Esophagus muscularis mucosa (tissue), 4 donors: ENCODE measurements at regions not wholly inside any gene's neighbourhood (a gene's known extent, or its start where the extent isn't known, plus 50 kb on each side); places are given as distances from the start of the nearest gene placed in this dataset.

Source experiments
- DNase-seq: peaks from one replicate; pipeline ENCODE4 v3.0.0-alpha.2; 2017; ENCODE audit errors: extremely low spot score
- H3K27ac ChIP-seq, 4 donors: fragments of 200-600 bp; sonication (generic); replicated peaks in 1 of 4; 1 replicate in 3 of 4; 2 replicates in 1 of 4; pipeline ENCODE4 v1.5.1; 2016 to 2019; ENCODE audit warnings: mild to moderate bottlenecking in 1 of 4
- H3K27me3 ChIP-seq, 4 donors: fragments of 200-600 bp; sonication (generic); one replicate each; pipeline versions ENCODE4 v1.5.1 to v1.6.0; 2016 to 2019
- H3K36me3 ChIP-seq, 4 donors: fragments of 200-600 bp; sonication (generic); one replicate each; pipeline ENCODE4 v1.5.1; 2016 to 2019
- H3K4me1 ChIP-seq, 4 donors: fragments of 200-600 bp; sonication (generic); one replicate each; pipeline ENCODE4 v1.5.1; 2016 to 2019
- H3K4me3 ChIP-seq, 4 donors: fragments of 200-600 bp; sonication (generic); 1 replicate in 2 of 4; 2 replicates in 2 of 4; pipeline ENCODE4 v1.5.1; 2016 to 2019; ENCODE audit warnings: mild to moderate bottlenecking in 4 of 4, moderate library complexity in 1 of 4
- H3K9me3 ChIP-seq, 4 donors: fragments of 200-600 bp; sonication (generic); 1 replicate in 3 of 4; 2 replicates in 1 of 4; pipeline ENCODE4 v1.5.1; 2016 to 2019
- EP300 ChIP-seq: sonication (generic); formaldehyde crosslinking; IDR thresholded peaks from one replicate; pipeline ENCODE4 v1.6.1; 2017; ENCODE audit warnings: antibody characterized with exemption
- POLR2A ChIP-seq: fragments of 450-650 bp; IDR thresholded peaks from one replicate; pipeline ENCODE4 v1.6.1; 2017; ENCODE audit warnings: antibody characterized with exemption, moderate library complexity, mild to moderate bottlenecking, low read depth
- POLR2AphosphoS5 ChIP-seq, 2 donors: sonication (generic); formaldehyde crosslinking; IDR thresholded peaks; one replicate each; pipeline ENCODE4 v1.6.1; 2017; ENCODE audit warnings: antibody characterized with exemption in 2 of 2
- WGBS: methylation state at CpG from one replicate; pipeline ENCODE4 v1.1.5; 2018; 5-methylcytosine and 5-hydroxymethylcytosine counted together
- intact Hi-C: fragments of 100-400 bp; cut with DNase I; formaldehyde crosslinking; loops from one replicate; pipeline ENCODE4 v1.15.1; 2023
- TF ChIP-seq, protein P1 (sequence below), 3 experiments: fragments of 200-600 bp in 2 of 3; fragments of 450-650 bp in 1 of 3; sonication (generic) in 2 of 3; IDR thresholded peaks; one replicate each; pipeline ENCODE4 v1.5.1; 2017 to 2019; ENCODE audit warnings: antibody characterized with exemption in 3 of 3, mild to moderate bottlenecking in 2 of 3, moderate library complexity in 1 of 3

DNA sequence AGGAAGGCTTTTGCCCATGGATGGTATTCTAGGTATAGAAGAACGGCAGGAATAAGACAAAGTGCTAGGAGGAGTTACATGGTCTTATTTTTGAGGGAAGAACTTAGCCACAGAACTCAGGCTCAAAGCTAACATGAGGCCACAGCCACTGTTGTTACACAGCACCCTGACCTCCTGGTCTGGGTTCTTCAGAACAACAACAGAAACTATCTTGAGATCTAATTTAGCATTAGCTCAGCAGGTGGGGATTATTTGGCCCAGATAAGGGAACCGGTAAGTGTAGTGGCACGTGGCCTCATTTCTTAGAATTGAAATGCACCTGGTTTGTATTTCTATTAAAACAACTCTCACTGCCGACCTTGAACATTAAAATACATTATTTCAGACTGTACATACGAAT, 1168.7 kb upstream of the SEMA6A start:
- Histone ChIP-seq H3K27ac (no peak overlapping the region), H3K36me3 (no peaks in the 10 kb centered on the region), H3K4me1 (peaks cover 0 to 3% (median 0%) of the 10 kb centered on the region in 4 donors), H3K4me3 (no peak overlapping the region), H3K27me3 (no peaks in the 10 kb centered on the region), H3K9me3 (no peaks in the 10 kb centered on the region)
- intact Hi-C loops: no loop called here
- DNase-seq: no peak
- TF ChIP-seq, protein P1, sequence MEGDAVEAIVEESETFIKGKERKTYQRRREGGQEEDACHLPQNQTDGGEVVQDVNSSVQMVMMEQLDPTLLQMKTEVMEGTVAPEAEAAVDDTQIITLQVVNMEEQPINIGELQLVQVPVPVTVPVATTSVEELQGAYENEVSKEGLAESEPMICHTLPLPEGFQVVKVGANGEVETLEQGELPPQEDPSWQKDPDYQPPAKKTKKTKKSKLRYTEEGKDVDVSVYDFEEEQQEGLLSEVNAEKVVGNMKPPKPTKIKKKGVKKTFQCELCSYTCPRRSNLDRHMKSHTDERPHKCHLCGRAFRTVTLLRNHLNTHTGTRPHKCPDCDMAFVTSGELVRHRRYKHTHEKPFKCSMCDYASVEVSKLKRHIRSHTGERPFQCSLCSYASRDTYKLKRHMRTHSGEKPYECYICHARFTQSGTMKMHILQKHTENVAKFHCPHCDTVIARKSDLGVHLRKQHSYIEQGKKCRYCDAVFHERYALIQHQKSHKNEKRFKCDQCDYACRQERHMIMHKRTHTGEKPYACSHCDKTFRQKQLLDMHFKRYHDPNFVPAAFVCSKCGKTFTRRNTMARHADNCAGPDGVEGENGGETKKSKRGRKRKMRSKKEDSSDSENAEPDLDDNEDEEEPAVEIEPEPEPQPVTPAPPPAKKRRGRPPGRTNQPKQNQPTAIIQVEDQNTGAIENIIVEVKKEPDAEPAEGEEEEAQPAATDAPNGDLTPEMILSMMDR (IDR thresholded peaks at IDR 0.05): no peak
- TF ChIP-seq POLR2A (no peak), EP300 (no peak), POLR2AphosphoS5 (IDR thresholded peaks at IDR 0.05) (no peak)
- 89% methylated on average over 5 of the region's 5 CpGs for WGBS

DNA sequence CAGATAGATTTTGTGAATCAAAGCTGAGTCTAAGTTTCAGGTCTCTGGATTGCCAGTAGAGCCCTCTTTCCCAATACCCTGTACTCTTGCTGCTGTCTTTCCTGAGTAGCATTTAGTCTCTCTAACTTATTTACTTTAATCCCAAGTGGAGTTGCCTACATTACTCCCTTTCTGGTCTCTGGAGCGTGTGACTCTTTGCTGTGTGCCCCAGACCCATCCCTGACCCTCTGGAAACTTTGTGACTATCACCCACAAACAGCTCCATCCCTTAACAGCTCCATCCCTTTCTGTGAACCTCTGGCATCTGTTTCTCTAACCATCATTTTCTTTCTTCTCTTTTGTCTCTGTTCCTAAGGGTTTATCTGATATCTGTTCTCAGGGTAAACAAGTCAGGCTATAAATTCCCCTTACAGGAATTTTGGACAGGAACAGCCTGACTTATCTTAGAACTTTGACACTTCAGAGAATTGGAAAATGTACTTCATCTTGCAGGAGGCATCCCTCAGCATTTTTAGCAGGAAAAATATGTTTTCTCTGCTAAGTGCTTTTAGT, 1167.1 kb upstream of the SEMA6A start:
- H3K9me3 ChIP-seq: no peaks in the 10 kb centered on the region
- H3K4me1 ChIP-seq: peaks cover 0 to 3% (median 0%) of the 10 kb centered on the region in 4 donors
- no peak overlapping the region for H3K4me3 ChIP-seq
- WGBS: 83% methylated on average over 1 of the region's 1 CpG
- intact Hi-C loops: no loop called here
- DNase-seq: no peak
- H3K27ac ChIP-seq: no peak overlapping the region
- no peaks in the 10 kb centered on the region for H3K27me3 ChIP-seq
- no peaks in the 10 kb centered on the region for H3K36me3 ChIP-seq
- TF ChIP-seq POLR2A (no peak), EP300 (no peak), POLR2AphosphoS5 (IDR thresholded peaks at IDR 0.05) (no peak)
- TF ChIP-seq, protein P1 (IDR thresholded peaks at IDR 0.05): no peak

DNA sequence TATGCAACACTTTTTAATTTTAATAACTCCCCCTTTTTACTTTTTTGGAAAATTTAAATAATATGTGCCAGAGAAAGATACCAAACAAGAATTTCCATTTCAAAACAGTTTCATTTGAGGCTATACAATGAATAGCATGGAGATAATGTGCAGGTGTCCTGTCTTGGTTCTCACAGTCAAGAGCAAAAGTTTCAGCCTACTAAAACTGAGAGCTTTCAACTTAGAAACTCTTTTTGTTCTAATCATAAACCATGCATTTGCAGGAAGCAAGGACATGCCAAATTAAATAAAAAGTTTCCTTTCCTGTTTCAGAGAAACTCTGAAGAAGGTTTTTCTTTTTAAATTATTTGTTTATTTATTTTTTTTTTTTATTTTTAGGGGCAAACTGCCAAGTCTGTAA, 1165.6 kb upstream of the SEMA6A start:
- peaks cover 0 to 3% (median 0%) of the 10 kb centered on the region in 4 donors for H3K4me1 ChIP-seq
- no peak overlapping the region for H3K27ac ChIP-seq
- no peak for TF ChIP-seq POLR2A
- TF ChIP-seq, protein P1 (IDR thresholded peaks at IDR 0.05): no peak
- TF ChIP-seq POLR2AphosphoS5 (IDR thresholded peaks at IDR 0.05): no peak
- no peak for TF ChIP-seq EP300
- no peak overlapping the region for H3K4me3 ChIP-seq
- H3K36me3 ChIP-seq: no peaks in the 10 kb centered on the region
- no peak for DNase-seq
- no peaks in the 10 kb centered on the region for H3K9me3 ChIP-seq
- intact Hi-C loops: no loop called here
- no peaks in the 10 kb centered on the region for H3K27me3 ChIP-seq

DNA sequence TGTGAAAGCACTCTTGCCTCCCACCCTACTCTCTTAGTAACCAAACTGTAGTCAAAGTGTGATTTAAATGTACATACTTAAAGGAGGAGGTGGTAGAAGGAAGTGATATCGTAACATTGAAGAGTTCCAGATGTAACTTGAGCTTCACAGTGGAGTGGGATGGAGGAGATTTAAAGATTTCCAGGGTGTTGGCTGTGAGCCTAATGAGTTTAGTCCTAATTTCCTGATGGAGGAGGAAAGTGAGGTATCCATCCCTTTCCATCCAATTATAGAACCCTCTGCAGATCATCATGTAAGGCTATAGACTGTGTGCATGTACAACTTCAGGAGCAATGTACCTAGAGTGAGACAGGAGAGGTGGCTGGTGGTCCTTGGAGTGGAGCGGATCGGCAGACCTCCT, 1163.9 kb upstream of the SEMA6A start:
- no peak for DNase-seq
- Histone ChIP-seq H3K27me3 (no peaks in the 10 kb centered on the region), H3K4me1 (peaks cover 0 to 3% (median 0%) of the 10 kb centered on the region in 4 donors), H3K27ac (no peak overlapping the region), H3K4me3 (no peak overlapping the region), H3K36me3 (no peaks in the 10 kb centered on the region), H3K9me3 (no peaks in the 10 kb centered on the region)
- 89% methylated on average over 3 of the region's 3 CpGs for WGBS
- intact Hi-C loops: no loop called here
- TF ChIP-seq, protein P1 (IDR thresholded peaks at IDR 0.05): no peak
- no peak for TF ChIP-seq POLR2AphosphoS5 (IDR thresholded peaks at IDR 0.05)
- TF ChIP-seq POLR2A: no peak
- no peak for TF ChIP-seq EP300

DNA sequence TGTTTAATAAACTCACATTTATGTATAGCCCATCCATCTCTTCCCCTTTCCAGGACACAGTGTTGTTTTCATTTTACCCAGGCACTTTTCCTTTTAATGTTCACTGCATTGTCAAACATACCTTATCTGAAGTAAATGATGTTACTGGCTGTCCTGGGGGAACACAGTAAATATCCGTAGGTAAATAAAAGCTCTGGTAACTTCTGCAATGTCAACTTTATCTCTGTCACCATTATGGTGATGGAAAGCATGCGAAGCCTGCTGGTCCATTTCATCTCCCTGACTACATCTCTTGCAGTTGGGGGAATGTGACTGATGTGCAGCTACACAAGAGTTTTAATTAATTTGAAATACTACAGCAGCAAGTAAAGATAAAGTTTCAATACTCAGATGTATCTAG, 1162.1 kb upstream of the SEMA6A start:
- DNase-seq: no peak
- Histone ChIP-seq H3K9me3 (no peaks in the 10 kb centered on the region), H3K36me3 (no peaks in the 10 kb centered on the region), H3K4me3 (no peak overlapping the region), H3K4me1 (peaks cover 3 to 18% (median 14%) of the 10 kb centered on the region in 4 donors), H3K27me3 (no peaks in the 10 kb centered on the region), H3K27ac (no peak overlapping the region)
- no peak for TF ChIP-seq POLR2A
- no peak for TF ChIP-seq POLR2AphosphoS5 (IDR thresholded peaks at IDR 0.05)
- TF ChIP-seq EP300: no peak
- TF ChIP-seq, protein P1 (IDR thresholded peaks at IDR 0.05): no peak
- WGBS: 75% methylated on average over 2 of the region's 2 CpGs
- intact Hi-C loops: no loop called here
